ENCODE measurements at regions not wholly inside any gene's neighbourhood (a gene's known extent, or its start where the extent isn't known, plus 50 kb on each side); places are given as distances from the start of the nearest gene placed in this dataset.

GRCh38 chr1:149390173-149390926 lies 84.5 kb upstream of the NBPF19 start:
- TF ChIP-seq CTCF (IDR thresholded peaks at IDR 0.05) (peak in 1 of 4 experiments; percentile 2), POLR2A (IDR thresholded peaks at IDR 0.05) (peak; percentile 34 to 64)

Measured in uterus (tissue), 2 donors.